ENCODE measurements at regions not wholly inside any gene's neighbourhood (a gene's known extent, or its start where the extent isn't known, plus 50 kb on each side); places are given as distances from the start of the nearest gene placed in this dataset.

GRCh38 chr2:65551528-65551927 lies 119.1 kb upstream of the SPRED2 start:
- Mint-ChIP-seq H3K36me3 (no peaks in the 10 kb centered on the region), H3K4me3 (no peak overlapping the region), H3K27ac (no peak overlapping the region), H3K9me3 (no peaks in the 10 kb centered on the region), H3K27me3 (ENCODE audit: low read depth) (peaks cover 11% of the 10 kb centered on the region), H3K4me1 (peaks cover 1% of the 10 kb centered on the region)
- no peak for DNase-seq (ENCODE audit: low spot score in 2 of 2, unreplicated experiment in 2 of 2)
- TF ChIP-seq, protein P1, sequence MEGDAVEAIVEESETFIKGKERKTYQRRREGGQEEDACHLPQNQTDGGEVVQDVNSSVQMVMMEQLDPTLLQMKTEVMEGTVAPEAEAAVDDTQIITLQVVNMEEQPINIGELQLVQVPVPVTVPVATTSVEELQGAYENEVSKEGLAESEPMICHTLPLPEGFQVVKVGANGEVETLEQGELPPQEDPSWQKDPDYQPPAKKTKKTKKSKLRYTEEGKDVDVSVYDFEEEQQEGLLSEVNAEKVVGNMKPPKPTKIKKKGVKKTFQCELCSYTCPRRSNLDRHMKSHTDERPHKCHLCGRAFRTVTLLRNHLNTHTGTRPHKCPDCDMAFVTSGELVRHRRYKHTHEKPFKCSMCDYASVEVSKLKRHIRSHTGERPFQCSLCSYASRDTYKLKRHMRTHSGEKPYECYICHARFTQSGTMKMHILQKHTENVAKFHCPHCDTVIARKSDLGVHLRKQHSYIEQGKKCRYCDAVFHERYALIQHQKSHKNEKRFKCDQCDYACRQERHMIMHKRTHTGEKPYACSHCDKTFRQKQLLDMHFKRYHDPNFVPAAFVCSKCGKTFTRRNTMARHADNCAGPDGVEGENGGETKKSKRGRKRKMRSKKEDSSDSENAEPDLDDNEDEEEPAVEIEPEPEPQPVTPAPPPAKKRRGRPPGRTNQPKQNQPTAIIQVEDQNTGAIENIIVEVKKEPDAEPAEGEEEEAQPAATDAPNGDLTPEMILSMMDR (IDR thresholded peaks at IDR 0.05; ENCODE audit: unreplicated experiment) = no peak

DNA sequence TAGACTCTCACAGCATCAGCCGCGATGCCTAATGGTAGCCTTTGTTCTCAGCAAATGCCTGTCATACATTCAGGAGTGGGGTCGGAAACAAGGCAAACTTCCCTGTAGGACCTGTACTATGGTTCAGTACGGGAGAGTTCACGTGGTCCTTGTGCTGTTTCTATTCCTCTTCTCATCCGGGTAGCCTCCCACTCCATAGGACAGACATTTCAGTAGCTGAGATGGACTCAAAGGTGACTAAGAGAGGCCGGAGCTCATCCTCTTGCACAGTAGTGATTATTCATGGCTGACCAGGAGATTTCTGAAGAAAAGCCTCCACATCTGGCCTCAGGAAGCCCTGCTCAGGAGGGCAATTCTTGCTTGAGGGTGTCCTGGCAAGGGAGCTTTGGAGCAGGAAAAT lies 117.8 kb upstream of the SPRED2 start:
- peaks cover 5% of the 10 kb centered on the region for H3K27me3 Mint-ChIP-seq (ENCODE audit: low read depth)
- DNase-seq (ENCODE audit: low spot score in 2 of 2, unreplicated experiment in 2 of 2) = no peak
- TF ChIP-seq, protein P1 (IDR thresholded peaks at IDR 0.05; ENCODE audit: unreplicated experiment) = no peak
- H3K4me3 Mint-ChIP-seq = no peak overlapping the region
- H3K27ac Mint-ChIP-seq = no peak overlapping the region
- H3K4me1 Mint-ChIP-seq = peaks cover 1% of the 10 kb centered on the region
- H3K9me3 Mint-ChIP-seq = no peaks in the 10 kb centered on the region
- H3K36me3 Mint-ChIP-seq = no peaks in the 10 kb centered on the region

DNA sequence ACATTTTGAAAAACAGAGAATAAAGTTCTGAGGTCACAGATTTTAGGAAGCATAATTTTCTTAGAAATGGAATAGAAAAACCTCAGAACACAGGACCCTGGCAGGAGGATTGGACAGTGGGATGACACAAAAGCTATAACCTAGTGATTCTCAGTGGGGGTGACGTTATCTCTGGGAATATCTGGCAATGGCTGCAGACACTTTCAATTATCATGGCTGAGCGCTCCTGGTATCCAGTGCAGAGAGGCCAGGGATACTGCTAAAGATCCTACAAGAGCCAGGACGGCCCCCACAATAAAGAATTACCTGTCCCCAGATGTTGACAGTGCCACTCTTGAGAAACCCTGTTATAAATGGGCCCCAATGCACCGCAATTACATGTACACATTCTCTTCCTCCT lies 117.2 kb upstream of the SPRED2 start:
- H3K27me3 Mint-ChIP-seq (ENCODE audit: low read depth) = no peaks in the 10 kb centered on the region
- DNase-seq (ENCODE audit: low spot score in 2 of 2, unreplicated experiment in 2 of 2) = no peak
- no peaks in the 10 kb centered on the region for H3K9me3 Mint-ChIP-seq

GRCh38 chr2:65549257-65549627 lies 116.8 kb upstream of the SPRED2 start:
- no peaks in the 10 kb centered on the region for H3K27me3 Mint-ChIP-seq (ENCODE audit: low read depth)
- no peaks in the 10 kb centered on the region for H3K36me3 Mint-ChIP-seq
- TF ChIP-seq, protein P1 (IDR thresholded peaks at IDR 0.05; ENCODE audit: unreplicated experiment) = no peak
- no peaks in the 10 kb centered on the region for H3K9me3 Mint-ChIP-seq
- H3K4me1 Mint-ChIP-seq = peaks cover 1% of the 10 kb centered on the region
- no peak overlapping the region for H3K27ac Mint-ChIP-seq
- H3K4me3 Mint-ChIP-seq = no peak overlapping the region
- DNase-seq (ENCODE audit: low spot score in 2 of 2, unreplicated experiment in 2 of 2) = no peak

More for the DNA sequence above, 117.2 kb upstream of the SPRED2 start:
- Mint-ChIP-seq H3K27ac (no peak overlapping the region), H3K4me3 (no peak overlapping the region), H3K4me1 (peaks cover 1% of the 10 kb centered on the region), H3K36me3 (no peaks in the 10 kb centered on the region)
- TF ChIP-seq, protein P1 (IDR thresholded peaks at IDR 0.05; ENCODE audit: unreplicated experiment) = no peak

DNA sequence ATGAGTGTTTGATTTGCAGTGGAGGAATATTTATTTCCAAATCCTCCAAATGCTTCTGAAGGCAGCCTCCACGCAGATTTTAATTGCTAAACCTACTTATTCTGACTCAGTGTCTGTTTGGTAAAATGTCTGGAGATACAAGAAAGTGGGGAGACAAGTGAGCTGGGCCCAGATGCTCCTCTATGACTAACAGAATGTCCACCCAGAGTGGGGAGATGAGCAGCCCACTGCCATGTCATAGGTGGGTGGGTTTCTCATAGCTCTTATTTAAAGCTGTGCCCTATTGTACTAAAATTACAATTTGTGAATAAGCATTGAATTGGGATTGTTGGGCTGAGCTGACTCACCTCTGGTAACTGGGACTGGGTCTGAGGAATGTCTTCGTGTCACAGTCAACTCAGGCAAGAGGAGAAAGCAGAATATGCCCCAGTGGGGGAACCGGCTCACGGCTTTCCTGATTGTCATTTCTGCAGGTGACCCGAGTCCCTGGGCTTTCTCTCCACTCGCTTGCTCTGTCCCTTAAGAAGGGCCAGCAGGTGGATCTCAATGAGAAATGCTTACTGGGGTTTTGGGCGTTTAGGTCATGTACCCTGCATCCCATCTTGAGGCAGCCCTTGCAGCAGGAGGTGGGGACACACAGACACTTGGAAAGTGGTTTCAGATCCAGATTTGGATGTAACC lies 116.3 kb upstream of the SPRED2 start:
- TF ChIP-seq, protein P1 (IDR thresholded peaks at IDR 0.05; ENCODE audit: unreplicated experiment) = no peak
- Mint-ChIP-seq H3K27me3 (ENCODE audit: low read depth) (no peaks in the 10 kb centered on the region), H3K9me3 (no peaks in the 10 kb centered on the region), H3K27ac (no peak overlapping the region), H3K36me3 (no peaks in the 10 kb centered on the region), H3K4me3 (no peak overlapping the region), H3K4me1 (peaks cover 1% of the 10 kb centered on the region)
- DNase-seq (ENCODE audit: low spot score in 2 of 2, unreplicated experiment in 2 of 2) = no peak

- TF ChIP-seq, protein P1 (IDR thresholded peaks at IDR 0.05; ENCODE audit: unreplicated experiment) = no peak
- H3K27me3 Mint-ChIP-seq (ENCODE audit: low read depth) = no peaks in the 10 kb centered on the region
- no peaks in the 10 kb centered on the region for H3K4me1 Mint-ChIP-seq
- no peaks in the 10 kb centered on the region for H3K9me3 Mint-ChIP-seq
- no peak overlapping the region for H3K4me3 Mint-ChIP-seq
- no peaks in the 10 kb centered on the region for H3K36me3 Mint-ChIP-seq
- DNase-seq (ENCODE audit: low spot score in 2 of 2, unreplicated experiment in 2 of 2) = no peak
- H3K27ac Mint-ChIP-seq = no peak overlapping the region
These were observed 115.7 kb upstream of the SPRED2 start for GRCh38 chr2:65548064-65548463.

Data from mesothelial cell of epicardium (in vitro differentiated cells).